ENCODE measurements at regions not wholly inside any gene's neighbourhood (a gene's known extent, or its start where the extent isn't known, plus 50 kb on each side); places are given as distances from the start of the nearest gene placed in this dataset.

DNA sequence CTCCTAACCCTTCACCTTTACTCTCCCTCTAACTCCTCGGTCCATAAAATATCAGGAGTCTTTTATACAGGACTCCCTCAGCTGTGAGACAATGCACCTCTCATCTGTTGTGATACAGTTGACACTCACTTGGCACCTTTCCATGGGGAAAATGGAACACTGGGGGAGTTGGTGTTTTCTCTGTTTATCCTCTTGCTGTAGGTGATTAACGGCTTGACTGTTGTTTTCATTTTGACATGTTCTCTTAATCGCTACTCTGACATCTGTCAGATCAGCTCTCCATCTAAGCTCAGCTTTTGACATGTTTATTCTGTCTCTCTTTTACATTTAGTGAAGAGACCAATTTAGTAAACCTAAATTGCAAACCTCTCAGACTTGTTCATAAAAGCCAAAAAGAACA, 604.8 kb downstream of the TRAM1L1 start:
- no peak overlapping the region for H3K27ac ChIP-seq
- DNase-seq (ENCODE audit: low read depth, low spot score) = no peak

DNA sequence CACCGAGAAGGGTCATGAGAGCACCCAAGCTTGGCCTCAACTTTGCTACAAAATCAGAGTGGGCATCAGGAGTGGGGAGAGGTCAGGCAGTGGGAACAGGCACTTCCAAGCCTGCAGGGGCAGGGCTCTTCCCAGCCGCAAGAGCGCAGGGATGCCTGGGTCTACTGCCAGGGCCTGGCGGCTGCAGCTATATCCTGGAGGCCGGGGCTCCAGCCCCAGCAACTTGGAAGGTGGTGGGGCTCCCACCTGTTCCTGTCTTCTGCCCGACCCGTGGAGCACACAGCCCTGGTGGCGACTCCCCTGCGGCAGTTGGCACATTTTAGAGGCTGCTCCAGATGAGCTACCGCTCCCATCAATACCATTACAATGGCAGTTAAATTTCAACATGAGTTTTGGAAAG, 607.0 kb downstream of the TRAM1L1 start:
- H3K27ac ChIP-seq = no peak overlapping the region
- DNase-seq (ENCODE audit: low read depth, low spot score) = no peak

DNA sequence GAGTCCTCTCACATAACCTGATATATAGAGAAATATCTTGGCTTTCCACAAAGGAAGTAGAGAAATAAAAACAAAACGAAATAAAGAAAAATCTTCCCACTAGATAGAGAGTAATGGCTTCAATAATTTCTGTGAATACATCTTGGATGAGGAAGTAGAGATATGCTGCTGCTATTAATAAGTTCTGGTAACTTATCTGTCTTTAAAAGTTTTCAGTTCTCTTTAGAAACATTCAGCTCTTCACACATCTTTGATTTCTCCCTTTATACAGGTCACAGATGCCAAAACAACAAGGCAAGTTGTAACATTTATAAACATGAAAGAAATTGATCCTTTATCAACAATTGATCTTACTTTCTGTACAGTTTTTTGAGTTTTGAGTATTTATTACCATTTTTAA, 615.8 kb downstream of the TRAM1L1 start:
- DNase-seq (ENCODE audit: low read depth, low spot score) = no peak
- H3K27ac ChIP-seq = no peak overlapping the region

DNA sequence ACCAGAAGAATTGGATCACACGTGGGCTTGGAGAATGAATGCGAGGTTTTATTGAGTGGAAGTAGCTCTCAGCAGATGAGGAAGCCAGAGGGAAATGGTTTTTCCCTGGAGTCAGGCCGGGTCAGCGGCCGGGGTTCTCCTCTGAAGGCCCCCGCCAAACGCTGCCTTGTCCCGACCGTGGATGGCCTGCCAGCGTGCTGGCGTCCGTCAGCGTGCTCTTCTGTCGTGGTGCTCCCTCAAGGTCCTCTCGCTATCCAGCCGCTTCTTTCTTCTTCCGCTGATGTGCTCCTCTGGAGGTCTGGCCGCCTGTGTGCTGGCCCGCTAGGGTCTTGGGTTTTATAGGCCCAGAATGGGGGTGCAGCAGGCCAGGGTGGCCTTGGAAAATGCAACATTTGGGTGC, 632.2 kb downstream of the TRAM1L1 start:
- DNase-seq (ENCODE audit: low read depth, low spot score) = no peak
- H3K27ac ChIP-seq = no peak overlapping the region

DNA sequence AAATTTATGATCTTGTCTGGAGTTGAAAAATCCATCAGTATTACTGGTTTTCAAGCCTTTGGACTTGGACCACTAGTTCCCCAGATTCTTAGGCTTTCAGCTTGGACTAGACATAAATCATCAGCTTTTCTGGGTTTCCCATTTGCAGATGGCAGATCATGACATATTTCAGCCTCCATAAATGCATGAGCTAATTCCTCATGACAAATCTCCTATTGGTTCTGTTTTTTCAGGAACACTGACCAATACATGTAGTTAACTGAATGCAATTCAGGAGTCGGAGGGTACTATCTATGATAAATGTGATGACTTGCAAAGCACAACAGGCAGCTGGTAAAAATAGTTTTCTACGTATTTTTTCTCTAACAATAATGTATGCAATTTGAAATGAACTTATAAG, 635.6 kb downstream of the TRAM1L1 start:
- no peak overlapping the region for H3K27ac ChIP-seq
- no peak for DNase-seq (ENCODE audit: low read depth, low spot score)

DNA sequence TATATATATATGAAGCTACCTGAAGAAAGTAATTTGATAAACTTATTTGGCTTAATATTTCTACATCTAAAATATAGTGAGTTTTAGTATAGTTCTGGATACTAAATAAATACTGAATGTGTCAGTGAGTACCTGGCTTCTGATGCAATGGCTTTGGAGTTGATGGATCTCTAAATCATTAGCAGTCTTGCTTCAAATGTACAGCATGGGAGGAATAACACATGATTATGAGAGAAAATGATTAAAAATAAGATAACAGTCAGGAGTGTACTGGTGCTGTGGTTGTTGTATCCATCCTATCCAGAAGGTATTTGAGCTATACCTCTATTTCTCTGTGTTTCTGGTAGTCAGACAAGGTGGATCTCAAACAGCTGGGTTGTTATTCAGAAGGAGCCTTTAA, 641.3 kb downstream of the TRAM1L1 start:
- no peak overlapping the region for H3K27ac ChIP-seq
- no peak for DNase-seq (ENCODE audit: low read depth, low spot score)

DNA sequence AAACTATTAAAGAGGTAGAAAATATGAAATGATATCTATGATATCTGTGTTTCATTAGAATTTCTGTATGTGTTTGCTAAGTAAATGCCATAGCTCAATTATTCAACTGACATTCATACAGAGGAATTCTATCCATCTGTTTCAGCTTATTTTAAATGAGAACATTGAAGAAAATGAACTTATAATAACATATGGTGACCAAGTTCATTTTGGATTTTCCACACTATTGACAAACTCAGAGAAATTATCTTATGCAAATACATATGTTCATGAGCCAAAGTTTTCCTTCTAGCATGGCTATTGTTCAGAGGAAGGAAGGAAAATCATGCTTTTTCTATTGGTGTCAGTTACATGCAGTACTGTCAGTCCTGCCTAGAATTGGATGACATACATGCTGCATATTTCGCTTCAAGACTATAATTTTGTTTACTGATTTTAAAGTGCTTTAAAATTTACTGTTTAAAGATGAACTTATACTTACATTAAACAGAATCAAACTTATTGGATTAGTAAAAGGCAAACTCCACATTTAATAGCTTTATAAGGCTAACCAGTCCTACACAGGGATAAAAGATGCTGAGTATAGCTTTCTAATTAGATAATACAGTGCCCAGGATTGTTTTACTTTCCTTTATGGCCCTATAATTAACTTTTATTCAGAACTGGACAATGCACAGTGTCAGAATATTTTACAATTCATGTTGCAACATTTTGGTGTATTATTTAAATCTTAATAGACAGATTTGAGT, 646.2 kb downstream of the TRAM1L1 start:
- DNase-seq (ENCODE audit: low read depth, low spot score) = no peak
- H3K27ac ChIP-seq = no peak overlapping the region

DNA sequence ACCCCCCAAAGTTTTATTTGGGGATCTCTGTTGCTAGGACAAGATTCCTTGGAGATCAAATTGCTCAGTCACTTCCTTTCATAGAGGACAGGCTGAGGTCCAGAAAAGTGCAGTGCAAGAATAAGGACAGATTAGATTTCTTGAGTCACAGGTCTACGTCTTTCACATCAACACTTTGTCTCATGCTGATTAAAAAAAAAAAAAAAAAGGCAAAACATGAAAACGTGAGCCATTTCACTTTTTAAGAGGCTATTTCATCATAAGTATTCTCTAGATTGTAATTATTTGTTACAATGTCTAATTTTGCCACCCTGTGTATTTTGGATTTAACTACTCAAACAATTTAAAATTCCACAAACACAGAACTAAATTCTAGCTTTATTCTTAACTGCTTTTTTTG, 647.0 kb downstream of the TRAM1L1 start:
- DNase-seq (ENCODE audit: low read depth, low spot score) = no peak
- no peak overlapping the region for H3K27ac ChIP-seq

DNA sequence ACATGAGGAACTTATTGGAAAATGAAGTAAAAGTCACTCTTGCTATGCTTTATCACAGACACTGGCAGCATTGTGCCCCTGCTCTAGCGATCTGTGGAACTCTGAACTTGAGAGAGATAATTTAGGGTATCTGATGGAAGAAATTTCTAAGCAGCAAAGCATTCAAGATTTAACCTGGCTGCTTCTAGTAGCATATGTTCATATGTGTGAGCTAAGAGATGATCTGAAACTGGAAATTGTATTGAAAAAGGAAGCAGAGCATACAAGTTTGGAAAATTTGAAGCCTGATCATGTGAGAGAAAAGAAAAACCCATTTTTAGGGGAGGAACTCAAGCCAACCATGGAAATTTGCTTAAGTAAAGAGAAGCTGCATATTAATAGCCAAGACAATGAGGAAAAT, 657.7 kb downstream of the TRAM1L1 start:
- no peak for DNase-seq (ENCODE audit: low read depth, low spot score)
- no peak overlapping the region for H3K27ac ChIP-seq

DNA sequence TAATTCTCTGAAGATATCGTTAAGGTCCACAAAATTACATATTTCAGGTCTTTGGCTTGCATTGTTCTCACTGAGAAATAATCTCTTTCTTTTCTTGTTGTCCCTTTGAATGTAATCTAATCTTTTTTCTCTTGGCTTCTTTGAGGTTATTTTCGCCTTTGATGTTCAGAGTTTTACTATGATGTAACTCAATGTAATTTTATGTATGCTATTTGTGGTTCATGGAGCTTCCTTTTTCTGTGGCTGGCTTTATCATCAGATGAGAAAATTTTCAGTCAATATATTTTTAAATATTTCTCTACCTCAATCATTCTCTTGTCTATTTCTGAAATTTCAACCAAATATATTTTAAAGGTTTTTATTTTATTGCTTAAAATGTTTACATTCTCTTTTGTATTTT, 672.2 kb downstream of the TRAM1L1 start:
- H3K27ac ChIP-seq = no peak overlapping the region
- DNase-seq (ENCODE audit: low read depth, low spot score) = no peak

DNA sequence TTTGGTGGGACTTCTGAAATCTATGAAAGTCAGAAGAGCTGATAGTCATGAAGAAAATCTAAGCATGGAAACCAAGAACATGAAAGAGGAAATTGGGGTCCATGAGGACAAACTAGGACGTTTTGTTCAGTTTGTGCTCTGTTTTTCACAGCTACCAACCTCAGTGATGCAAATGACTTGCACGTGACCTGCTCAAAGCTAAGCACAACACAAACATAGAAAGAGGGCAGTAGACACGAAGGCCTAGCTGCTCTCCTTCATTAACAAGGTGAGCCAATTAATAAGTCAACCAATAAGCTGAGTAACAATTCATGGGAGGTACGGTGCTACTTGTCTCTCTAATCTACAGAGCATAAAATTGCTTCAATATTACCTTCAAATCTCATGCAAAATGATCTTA, 684.1 kb downstream of the TRAM1L1 start:
- no peak for DNase-seq (ENCODE audit: low read depth, low spot score)

DNA sequence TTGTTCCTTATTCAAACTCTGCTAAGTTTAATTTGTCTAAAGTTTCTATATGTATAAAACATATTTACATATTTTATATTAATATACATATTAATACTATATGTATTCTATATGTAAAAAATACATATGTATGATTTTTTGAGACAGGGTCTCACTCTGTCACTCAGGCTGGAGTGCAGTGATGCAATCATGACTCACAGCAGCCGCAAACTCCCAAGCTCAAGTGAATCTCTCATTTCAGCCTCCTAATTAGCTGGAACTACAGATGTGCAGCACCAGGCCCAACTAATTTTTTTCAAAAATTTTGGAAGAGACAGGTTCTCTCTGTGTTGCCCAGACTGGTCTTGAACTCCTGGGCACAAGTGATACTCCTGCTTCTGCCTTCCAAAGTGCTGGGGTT, 684.9 kb downstream of the TRAM1L1 start:
- no peak for DNase-seq (ENCODE audit: low read depth, low spot score)
- H3K27ac ChIP-seq = no peak overlapping the region

More for the DNA sequence above, 684.1 kb downstream of the TRAM1L1 start:
- H3K27ac ChIP-seq = no peak overlapping the region

DNA sequence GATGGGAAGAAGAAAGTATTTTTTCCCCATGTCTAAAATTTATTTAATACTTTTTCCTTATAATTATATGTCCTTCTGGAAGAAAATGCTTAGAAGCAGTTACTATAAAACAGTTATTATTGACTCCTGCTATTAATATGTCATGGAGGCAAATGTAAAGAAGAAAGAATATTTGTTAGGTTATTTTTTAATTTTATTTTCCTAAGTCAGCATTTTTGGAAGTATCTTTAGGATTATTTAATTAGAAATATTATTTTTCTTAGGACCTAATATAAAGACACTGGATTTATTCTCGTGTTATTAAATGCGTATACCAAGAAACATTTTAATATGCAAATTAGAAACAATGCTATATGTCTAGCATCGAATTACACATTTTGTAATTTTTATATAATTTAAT, 687.7 kb downstream of the TRAM1L1 start:
- DNase-seq (ENCODE audit: low read depth, low spot score) = no peak
- H3K27ac ChIP-seq = no peak overlapping the region

DNA sequence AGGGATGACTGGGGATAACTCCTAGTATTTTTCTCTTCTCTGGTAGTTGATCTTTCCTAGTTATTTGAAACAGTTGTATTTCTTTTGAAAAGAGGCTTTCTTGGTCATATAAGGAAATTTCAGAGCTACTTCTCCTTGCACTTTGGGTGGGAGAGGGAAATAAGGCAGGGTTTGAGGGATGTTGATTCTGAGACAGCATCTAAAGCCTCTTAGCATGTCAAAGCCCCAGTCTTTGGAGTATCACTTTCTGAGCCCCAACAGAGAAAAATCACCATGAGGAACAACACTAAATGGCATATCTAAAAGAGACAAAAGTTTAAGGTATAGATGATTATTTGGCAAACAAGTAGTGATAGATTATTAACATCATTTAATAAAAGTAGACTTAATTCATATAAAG, 688.1 kb downstream of the TRAM1L1 start:
- no peak for DNase-seq (ENCODE audit: low read depth, low spot score)
- no peak overlapping the region for H3K27ac ChIP-seq

DNA sequence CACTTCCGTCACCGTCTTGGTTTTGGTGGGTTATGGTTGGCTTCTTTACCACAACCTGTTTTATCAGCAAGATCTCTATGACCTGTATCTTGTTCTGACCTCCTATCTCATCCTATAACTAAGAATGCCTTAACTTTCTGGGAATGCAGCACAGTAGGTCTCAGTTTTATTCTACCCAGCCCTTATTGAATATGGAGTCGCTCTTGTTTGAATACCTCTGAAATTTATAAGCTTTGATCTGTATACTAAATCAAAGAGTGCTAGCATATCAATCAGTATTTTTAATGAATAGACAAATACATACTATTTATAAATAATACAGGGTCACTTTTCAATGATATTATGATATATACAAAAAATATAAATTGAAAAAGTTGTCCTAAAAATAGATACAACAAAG, 690.0 kb downstream of the TRAM1L1 start:
- no peak for DNase-seq (ENCODE audit: low read depth, low spot score)
- no peak overlapping the region for H3K27ac ChIP-seq

DNA sequence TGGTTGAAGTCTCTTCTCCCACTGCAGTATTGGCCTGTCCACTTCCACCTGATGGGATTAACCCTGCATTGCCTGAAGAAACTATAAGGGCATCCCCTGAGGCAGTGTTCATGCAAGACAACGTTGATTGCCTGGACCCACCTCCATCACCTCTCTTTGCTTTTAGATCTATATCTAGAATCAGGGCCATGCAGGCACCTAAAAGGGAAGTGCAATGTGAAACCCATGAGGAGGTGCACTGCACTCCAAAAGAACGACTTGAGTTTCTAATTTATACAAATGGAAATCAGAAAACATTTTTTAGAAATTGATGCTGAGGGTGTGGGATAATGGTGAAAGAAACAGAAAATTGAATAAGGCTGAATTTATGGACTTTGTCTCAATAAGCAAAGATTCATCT, 694.4 kb downstream of the TRAM1L1 start:
- H3K27ac ChIP-seq = no peak overlapping the region
- DNase-seq (ENCODE audit: low read depth, low spot score) = no peak

DNA sequence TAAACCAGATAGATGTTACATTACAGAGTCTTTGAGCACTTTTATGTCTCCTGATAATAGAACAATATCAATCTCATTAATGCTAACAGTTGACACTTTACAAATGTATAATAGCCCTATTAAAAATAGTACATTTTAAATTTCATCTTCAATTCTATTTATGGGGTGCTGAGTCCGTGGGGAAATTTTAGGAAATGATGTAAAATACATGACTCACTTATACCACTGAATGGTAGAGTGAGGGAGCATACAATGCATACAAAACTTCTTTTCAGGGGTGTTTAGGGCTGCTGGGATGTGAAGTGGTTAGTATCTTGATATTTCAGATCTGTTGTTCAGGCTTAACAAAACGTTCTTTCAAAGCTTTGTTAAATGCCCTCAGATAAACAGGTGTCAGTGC, 696.2 kb downstream of the TRAM1L1 start:
- no peak overlapping the region for H3K27ac ChIP-seq
- DNase-seq (ENCODE audit: low read depth, low spot score) = no peak

DNA sequence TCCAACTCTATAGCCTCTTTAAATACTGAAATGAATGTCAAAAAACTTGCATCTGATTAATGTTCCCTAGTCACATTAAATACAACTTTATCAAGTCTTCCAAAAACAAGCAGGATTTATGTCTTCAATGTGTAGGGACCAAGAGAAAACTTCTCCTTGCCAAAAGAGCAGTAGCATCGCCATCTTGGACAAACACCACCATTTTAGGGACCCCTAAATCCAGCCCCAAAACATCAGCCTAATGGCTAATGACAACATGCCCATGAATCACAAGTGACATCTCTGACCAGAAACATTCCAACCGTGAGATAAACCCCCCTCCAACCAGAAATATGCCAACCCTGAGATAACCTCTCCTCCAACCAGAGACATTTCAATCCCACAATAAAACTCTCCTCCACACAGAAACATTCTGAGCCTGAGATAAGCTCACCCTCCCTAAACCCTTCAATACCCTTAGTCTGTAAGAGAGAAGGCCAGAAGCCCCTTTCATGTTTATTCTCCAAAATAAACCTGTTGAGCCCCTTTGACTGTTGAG, 697.4 kb downstream of the TRAM1L1 start:
- H3K27ac ChIP-seq = no peak overlapping the region
- DNase-seq (ENCODE audit: low read depth, low spot score) = no peak

DNA sequence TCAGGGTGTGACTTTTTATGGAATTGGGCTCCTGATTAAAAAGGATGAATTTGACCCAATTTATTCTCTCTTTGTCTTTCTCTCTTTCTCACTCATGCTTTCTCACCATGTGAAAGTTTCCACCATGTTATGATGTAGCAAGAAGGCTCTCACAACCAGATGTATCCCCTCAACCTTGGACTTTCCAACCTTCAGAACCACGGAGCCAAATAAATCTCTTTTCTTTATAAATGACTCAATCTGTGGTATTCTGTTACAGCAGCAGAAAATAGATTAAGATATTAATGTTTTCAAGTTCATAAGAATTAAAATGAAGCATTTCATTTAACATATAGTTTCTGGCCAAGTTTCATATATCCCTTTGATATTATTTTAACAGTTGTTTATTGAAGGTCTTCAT, 698.5 kb downstream of the TRAM1L1 start:
- no peak overlapping the region for H3K27ac ChIP-seq
- no peak for DNase-seq (ENCODE audit: low read depth, low spot score)

DNA sequence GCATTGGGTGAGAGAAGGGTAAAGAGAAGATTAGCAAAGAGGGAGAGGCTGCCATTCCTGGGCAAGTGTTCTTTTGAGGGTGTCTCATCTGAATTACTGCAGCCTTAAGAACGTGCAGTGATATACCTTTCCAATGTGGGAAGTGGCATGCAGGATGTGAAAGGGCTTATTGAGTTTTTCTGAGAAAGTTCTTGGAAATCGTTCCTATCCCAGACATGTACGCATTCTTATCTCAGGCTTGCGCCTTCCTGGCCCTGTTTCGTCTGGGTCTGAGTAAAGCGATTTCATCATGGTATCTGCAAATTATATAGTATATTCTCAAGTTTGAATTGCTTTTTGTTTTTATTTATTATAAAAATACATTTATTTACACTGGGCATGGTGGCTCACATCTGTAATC, 699.8 kb downstream of the TRAM1L1 start:
- no peak overlapping the region for H3K27ac ChIP-seq
- no peak for DNase-seq (ENCODE audit: low read depth, low spot score)

DNA sequence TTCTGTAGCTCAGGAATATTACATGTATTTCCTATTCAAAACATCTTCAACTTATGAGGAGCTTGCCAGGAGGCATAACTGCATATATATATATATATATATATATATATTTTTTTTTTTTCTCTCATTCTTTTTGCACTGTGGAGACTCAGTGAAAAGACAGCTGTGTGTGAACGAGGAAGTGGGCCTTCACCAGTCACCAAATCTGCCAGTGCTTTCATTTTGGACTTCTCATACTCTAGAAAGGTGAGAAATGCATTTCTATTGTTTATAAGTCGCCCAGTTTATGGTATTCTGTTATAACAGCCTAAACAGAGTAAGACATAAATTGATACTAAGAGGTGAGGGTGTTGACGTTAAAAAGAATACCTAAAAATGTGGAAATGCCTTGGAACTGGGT, 710.6 kb downstream of the TRAM1L1 start:
- DNase-seq (ENCODE audit: low read depth, low spot score) = no peak
- no peak overlapping the region for H3K27ac ChIP-seq

DNA sequence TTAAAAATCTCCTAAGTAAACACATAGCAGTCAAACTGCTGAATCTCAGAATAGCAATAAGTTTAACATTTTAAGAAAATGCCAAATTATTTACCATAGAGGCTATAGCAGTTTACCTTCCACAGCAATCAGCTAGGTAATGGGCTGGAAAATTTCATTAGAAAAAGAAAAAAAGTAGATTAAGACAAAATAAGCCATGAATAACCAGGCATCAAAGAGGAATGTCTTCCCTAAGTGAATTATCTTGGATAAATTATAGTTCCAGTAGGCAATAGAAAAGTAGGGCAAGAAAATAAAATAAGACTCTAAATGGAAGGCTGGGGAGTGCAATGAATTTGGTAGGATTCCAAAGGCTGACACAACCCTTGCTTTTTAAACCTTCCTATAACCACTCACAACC, 722.8 kb downstream of the TRAM1L1 start:
- no peak overlapping the region for H3K27ac ChIP-seq
- no peak for DNase-seq (ENCODE audit: low read depth, low spot score)

Measured in epithelial cell of prostate (primary cell).